IgD-negative memory B cell (primary cell): ENCODE measurements at regions not wholly inside any gene's neighbourhood (a gene's known extent, or its start where the extent isn't known, plus 50 kb on each side); places are given as distances from the start of the nearest gene placed in this dataset.

Source experiments
- H3K27ac Mint-ChIP-seq, 3 donors: one replicate each; pipeline ENCODE4 v1.8.0; 2020 to 2022; ENCODE audit warnings: mild to moderate bottlenecking in 3 of 3, mixed read lengths in 3 of 3, moderate library complexity in 1 of 3
- H3K27me3 Mint-ChIP-seq: one replicate; pipeline ENCODE4 v1.8.0; 2021; ENCODE audit warnings: mixed read lengths
- H3K36me3 Mint-ChIP-seq: one replicate; pipeline ENCODE4 v1.8.0; 2020; ENCODE audit warnings: mild to moderate bottlenecking, mixed read lengths
- H3K4me1 Mint-ChIP-seq, 3 donors: one replicate each; pipeline ENCODE4 v1.8.0; 2020 to 2022; ENCODE audit warnings: mixed read lengths in 3 of 3, mild to moderate bottlenecking in 1 of 3
- H3K4me3 Mint-ChIP-seq, 4 donors: one replicate each; pipeline ENCODE4 v1.8.0; 2020 to 2022; ENCODE audit warnings: mild to moderate bottlenecking in 4 of 4, mixed read lengths in 4 of 4, moderate library complexity in 3 of 4
- H3K9me3 Mint-ChIP-seq, 3 donors: one replicate each; pipeline ENCODE4 v1.8.0; 2020 to 2021; ENCODE audit warnings: mixed read lengths in 3 of 3, mild to moderate bottlenecking in 1 of 3

- no peak overlapping the region for H3K4me3 Mint-ChIP-seq
- no peaks in the 10 kb centered on the region for H3K36me3 Mint-ChIP-seq
- H3K4me1 Mint-ChIP-seq, result no peaks in the 10 kb centered on the region
- peaks cover 4% of the 10 kb centered on the region for H3K27me3 Mint-ChIP-seq
- H3K9me3 Mint-ChIP-seq, result peaks cover 3 to 13% (median 11%) of the 10 kb centered on the region in 3 donors
- no peak overlapping the region for H3K27ac Mint-ChIP-seq
These were observed 55.9 kb upstream of the POMGNT2 start for GRCh38 chr3:43161684-43162229.

GRCh38 chr3:43160664-43161063 lies 54.8 kb upstream of the POMGNT2 start:
- Mint-ChIP-seq H3K4me3 (no peak overlapping the region), H3K4me1 (no peaks in the 10 kb centered on the region), H3K27me3 (peaks cover 4% of the 10 kb centered on the region), H3K27ac (no peak overlapping the region), H3K9me3 (peaks cover 0 to 2% (median 2%) of the 10 kb centered on the region in 3 donors), H3K36me3 (no peaks in the 10 kb centered on the region)

- H3K9me3 Mint-ChIP-seq, result no peaks in the 10 kb centered on the region
- no peaks in the 10 kb centered on the region for H3K4me1 Mint-ChIP-seq
- no peak overlapping the region for H3K4me3 Mint-ChIP-seq
- no peaks in the 10 kb centered on the region for H3K36me3 Mint-ChIP-seq
- no peak overlapping the region for H3K27ac Mint-ChIP-seq
- H3K27me3 Mint-ChIP-seq, result peaks cover 8% of the 10 kb centered on the region
These were observed 54.0 kb upstream of the POMGNT2 start for GRCh38 chr3:43159876-43160255.

GRCh38 chr3:43159131-43159875 lies 53.4 kb upstream of the POMGNT2 start:
- Mint-ChIP-seq H3K4me3 (no peak overlapping the region), H3K4me1 (no peaks in the 10 kb centered on the region), H3K27ac (no peak overlapping the region), H3K36me3 (no peaks in the 10 kb centered on the region), H3K9me3 (no peaks in the 10 kb centered on the region), H3K27me3 (peaks cover 8% of the 10 kb centered on the region)

- H3K4me3 Mint-ChIP-seq, result no peak overlapping the region
- H3K27ac Mint-ChIP-seq, result no peak overlapping the region
- H3K9me3 Mint-ChIP-seq, result no peaks in the 10 kb centered on the region
- no peaks in the 10 kb centered on the region for H3K4me1 Mint-ChIP-seq
- no peaks in the 10 kb centered on the region for H3K36me3 Mint-ChIP-seq
- peaks cover 22% of the 10 kb centered on the region for H3K27me3 Mint-ChIP-seq
These were observed 51.1 kb upstream of the POMGNT2 start for GRCh38 chr3:43156812-43157455.

- H3K36me3 Mint-ChIP-seq, result no peaks in the 10 kb centered on the region
These were observed 49.7 kb upstream of the POMGNT2 start for GRCh38 chr3:43155464-43156121.

More at GRCh38 chr3:43155464-43156121, 49.7 kb upstream of the POMGNT2 start:
- Mint-ChIP-seq H3K4me3 (no peak overlapping the region), H3K27me3 (peaks cover 29% of the 10 kb centered on the region), H3K9me3 (no peaks in the 10 kb centered on the region), H3K27ac (no peak overlapping the region), H3K4me1 (no peaks in the 10 kb centered on the region)
